ENCODE measurements at regions not wholly inside any gene's neighbourhood (a gene's known extent, or its start where the extent isn't known, plus 50 kb on each side); places are given as distances from the start of the nearest gene placed in this dataset.

DNA sequence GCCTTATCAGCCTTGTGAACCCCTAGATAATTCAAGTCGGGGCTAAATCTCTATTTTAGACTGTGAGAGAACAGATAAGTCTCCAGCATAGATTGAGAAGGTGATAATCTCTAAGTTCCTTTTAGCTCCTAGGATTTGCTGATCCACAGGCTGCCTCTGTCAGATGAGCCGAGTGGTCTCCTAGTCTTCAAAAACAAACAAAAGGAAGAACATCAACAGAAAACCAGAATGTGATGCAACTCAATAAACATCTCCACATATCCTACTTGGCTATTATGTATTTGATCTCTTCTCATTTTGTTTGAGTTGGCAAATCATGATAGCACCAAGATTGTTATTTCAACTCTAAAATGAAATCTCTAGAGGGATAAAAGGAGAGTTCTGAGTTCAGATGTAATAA, 88.4 kb upstream of the SLC7A11 start:
- Histone ChIP-seq H3K4me3 (ENCODE audit: low read length) (no peak overlapping the region), H3K4me1 (ENCODE audit: control insufficient read depth, low read length) (no peaks in the 10 kb centered on the region), H3K9me3 (ENCODE audit: control insufficient read depth, insufficient read depth, low read length) (no peaks in the 10 kb centered on the region), H3F3A (ENCODE audit: control insufficient read depth, insufficient read depth) (no peaks in the 10 kb centered on the region), H3K9me2 (replicated peaks; ENCODE audit: control insufficient read depth, low read length) (no peaks in the 10 kb centered on the region), H3K27ac (ENCODE audit: low read depth, low read length) (no peak overlapping the region), H4K20me1 (ENCODE audit: control insufficient read depth, insufficient read depth, low read depth, low read length) (no peaks in the 10 kb centered on the region), H3K4me2 (ENCODE audit: low read length) (no peak overlapping the region), H3K79me2 (ENCODE audit: control insufficient read depth, low read length) (no peaks in the 10 kb centered on the region), H3K36me3 (ENCODE audit: control insufficient read depth, low read length) (no peaks in the 10 kb centered on the region), H3K27me3 (ENCODE audit: control insufficient read depth, low read length) (no peaks in the 10 kb centered on the region)
- no peak for TF ChIP-seq EZH2phosphoT487 (IDR thresholded peaks at IDR 0.05; ENCODE audit: borderline replicate concordance, low read length)
- TF ChIP-seq, protein P1, sequence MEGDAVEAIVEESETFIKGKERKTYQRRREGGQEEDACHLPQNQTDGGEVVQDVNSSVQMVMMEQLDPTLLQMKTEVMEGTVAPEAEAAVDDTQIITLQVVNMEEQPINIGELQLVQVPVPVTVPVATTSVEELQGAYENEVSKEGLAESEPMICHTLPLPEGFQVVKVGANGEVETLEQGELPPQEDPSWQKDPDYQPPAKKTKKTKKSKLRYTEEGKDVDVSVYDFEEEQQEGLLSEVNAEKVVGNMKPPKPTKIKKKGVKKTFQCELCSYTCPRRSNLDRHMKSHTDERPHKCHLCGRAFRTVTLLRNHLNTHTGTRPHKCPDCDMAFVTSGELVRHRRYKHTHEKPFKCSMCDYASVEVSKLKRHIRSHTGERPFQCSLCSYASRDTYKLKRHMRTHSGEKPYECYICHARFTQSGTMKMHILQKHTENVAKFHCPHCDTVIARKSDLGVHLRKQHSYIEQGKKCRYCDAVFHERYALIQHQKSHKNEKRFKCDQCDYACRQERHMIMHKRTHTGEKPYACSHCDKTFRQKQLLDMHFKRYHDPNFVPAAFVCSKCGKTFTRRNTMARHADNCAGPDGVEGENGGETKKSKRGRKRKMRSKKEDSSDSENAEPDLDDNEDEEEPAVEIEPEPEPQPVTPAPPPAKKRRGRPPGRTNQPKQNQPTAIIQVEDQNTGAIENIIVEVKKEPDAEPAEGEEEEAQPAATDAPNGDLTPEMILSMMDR (IDR thresholded peaks at IDR 0.05; ENCODE audit: low read depth, low read length, poor library complexity, severe bottlenecking) = no peak

DNA sequence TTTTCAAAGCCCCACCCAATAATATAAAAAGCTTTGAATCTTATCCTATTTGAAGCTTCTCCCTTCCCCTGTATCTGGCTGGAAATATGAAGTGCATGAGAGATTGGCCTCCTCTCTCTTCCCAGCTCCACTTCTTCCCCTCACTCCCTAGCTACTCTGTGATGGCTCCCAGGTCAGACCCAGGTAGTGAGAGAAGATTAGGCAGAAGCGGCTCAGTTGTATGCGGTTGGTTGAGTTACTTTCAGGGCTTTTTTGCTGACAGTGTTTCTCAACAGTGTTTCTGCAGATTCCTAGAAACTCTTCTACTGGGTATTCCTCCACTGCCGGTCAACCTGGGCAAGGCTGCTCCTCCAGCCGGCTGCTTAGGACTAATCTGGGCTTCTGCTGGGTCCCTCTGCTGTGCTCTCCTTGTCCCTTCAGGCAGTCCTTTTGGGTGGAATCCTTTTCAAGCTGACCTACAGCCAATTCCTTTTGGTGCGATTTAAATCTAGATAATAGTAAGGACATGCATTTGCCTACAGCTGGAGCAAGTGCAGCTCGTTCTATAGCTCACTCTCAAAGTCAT, 87.4 kb upstream of the SLC7A11 start:
- Histone ChIP-seq H3K79me2 (ENCODE audit: control insufficient read depth, low read length) (no peaks in the 10 kb centered on the region), H3K27me3 (ENCODE audit: control insufficient read depth, low read length) (no peaks in the 10 kb centered on the region), H3K27ac (ENCODE audit: low read depth, low read length) (no peak overlapping the region), H3K4me2 (ENCODE audit: low read length) (no peak overlapping the region), H3K4me3 (ENCODE audit: low read length) (no peak overlapping the region), H3K36me3 (ENCODE audit: control insufficient read depth, low read length) (no peaks in the 10 kb centered on the region), H3K4me1 (ENCODE audit: control insufficient read depth, low read length) (no peaks in the 10 kb centered on the region), H4K20me1 (ENCODE audit: control insufficient read depth, insufficient read depth, low read depth, low read length) (no peaks in the 10 kb centered on the region), H3K9me2 (replicated peaks; ENCODE audit: control insufficient read depth, low read length) (no peaks in the 10 kb centered on the region), H3K9me3 (ENCODE audit: control insufficient read depth, insufficient read depth, low read length) (no peaks in the 10 kb centered on the region), H3F3A (ENCODE audit: control insufficient read depth, insufficient read depth) (no peaks in the 10 kb centered on the region)
- TF ChIP-seq EZH2phosphoT487 (IDR thresholded peaks at IDR 0.05; ENCODE audit: borderline replicate concordance, low read length) = no peak
- TF ChIP-seq, protein P1 (IDR thresholded peaks at IDR 0.05; ENCODE audit: low read depth, low read length, poor library complexity, severe bottlenecking) = no peak

DNA sequence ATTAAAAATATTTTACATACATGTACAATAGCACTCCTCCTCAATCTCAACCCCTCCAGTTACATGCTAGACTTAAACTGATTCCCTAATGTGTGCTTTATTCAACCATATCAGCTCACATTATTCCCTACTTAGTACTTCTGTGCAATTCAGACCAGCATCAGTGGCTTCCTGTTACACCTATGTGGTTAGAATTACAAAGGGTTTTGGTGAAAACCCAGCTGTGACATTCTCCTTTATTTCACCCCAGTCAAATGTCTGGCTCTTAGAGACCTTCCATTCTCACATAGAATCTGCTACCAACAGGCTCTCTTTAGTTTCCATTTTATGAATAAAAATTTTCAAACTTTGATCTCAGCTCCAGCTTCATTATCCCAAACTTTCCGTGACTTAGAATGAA, 85.2 kb upstream of the SLC7A11 start:
- Histone ChIP-seq H3K9me2 (replicated peaks; ENCODE audit: control insufficient read depth, low read length) (no peaks in the 10 kb centered on the region), H3K36me3 (ENCODE audit: control insufficient read depth, low read length) (no peaks in the 10 kb centered on the region), H3K4me3 (ENCODE audit: low read length) (no peak overlapping the region), H3F3A (ENCODE audit: control insufficient read depth, insufficient read depth) (no peaks in the 10 kb centered on the region), H3K79me2 (ENCODE audit: control insufficient read depth, low read length) (no peaks in the 10 kb centered on the region), H3K4me1 (ENCODE audit: control insufficient read depth, low read length) (no peaks in the 10 kb centered on the region), H3K27ac (ENCODE audit: low read depth, low read length) (no peak overlapping the region), H4K20me1 (ENCODE audit: control insufficient read depth, insufficient read depth, low read depth, low read length) (no peaks in the 10 kb centered on the region), H3K9me3 (ENCODE audit: control insufficient read depth, insufficient read depth, low read length) (no peaks in the 10 kb centered on the region), H3K4me2 (ENCODE audit: low read length) (no peak overlapping the region), H3K27me3 (ENCODE audit: control insufficient read depth, low read length) (no peaks in the 10 kb centered on the region)
- TF ChIP-seq, protein P1 (IDR thresholded peaks at IDR 0.05; ENCODE audit: low read depth, low read length, poor library complexity, severe bottlenecking) = no peak
- TF ChIP-seq EZH2phosphoT487 (IDR thresholded peaks at IDR 0.05; ENCODE audit: borderline replicate concordance, low read length) = no peak

Data from DOHH2 (cell line).